GM23248 (cell line): ENCODE measurements at regions not wholly inside any gene's neighbourhood (a gene's known extent, or its start where the extent isn't known, plus 50 kb on each side); places are given as distances from the start of the nearest gene placed in this dataset.

Source experiments
- DNase-seq: peaks from one replicate; pipeline ENCODE4 v3.0.0-alpha.2; 2015
- H2AFZ ChIP-seq: fragments of 200-600 bp; sonication (generic); 2 replicates; pipeline ENCODE4 v1.6.1; 2016; ENCODE audit warnings: antibody characterized with exemption
- H3F3A ChIP-seq: fragments of 200-600 bp; sonication (generic); 2 replicates; pipeline ENCODE4 v1.6.1; 2016; ENCODE audit warnings: mild to moderate bottlenecking, antibody characterized with exemption, mixed run types; ENCODE audit not compliant: insufficient read depth
- H3K27ac ChIP-seq: fragments of 200-600 bp; sonication (generic); 2 replicates; pipeline ENCODE4 v1.5.1; 2016; ENCODE audit warnings: mild to moderate bottlenecking
- H3K27me3 ChIP-seq: fragments of 200-600 bp; sonication (generic); replicated peaks from 2 replicates; pipeline ENCODE4 v1.6.1; 2016; ENCODE audit warnings: mild to moderate bottlenecking; ENCODE audit not compliant: insufficient read depth
- H3K36me3 ChIP-seq: fragments of 200-600 bp; sonication (generic); 2 replicates; pipeline ENCODE4 v1.6.1; 2016; ENCODE audit warnings: low read depth, mild to moderate bottlenecking
- H3K4me1 ChIP-seq: fragments of 200-600 bp; sonication (generic); 2 replicates; pipeline ENCODE4 v1.6.1; 2016; ENCODE audit warnings: mild to moderate bottlenecking; ENCODE audit not compliant: insufficient read depth
- H3K4me2 ChIP-seq: fragments of 200-600 bp; sonication (generic); one replicate; pipeline ENCODE4 v1.6.1; 2016; ENCODE audit warnings: mild to moderate bottlenecking; ENCODE audit not compliant: unreplicated experiment
- H3K4me3 ChIP-seq: fragments of 200-600 bp; sonication (generic); 2 replicates; pipeline ENCODE4 v1.5.1; 2016; ENCODE audit warnings: mild to moderate bottlenecking
- H3K79me2 ChIP-seq: fragments of 200-600 bp; sonication (generic); 2 replicates; pipeline ENCODE4 v1.6.1; 2016; ENCODE audit warnings: mild to moderate bottlenecking; ENCODE audit not compliant: insufficient read depth
- H3K9ac ChIP-seq: fragments of 200-600 bp; sonication (generic); 2 replicates; pipeline ENCODE4 v1.6.1; 2016; ENCODE audit warnings: mild to moderate bottlenecking
- H3K9me2 ChIP-seq: fragments of 200-600 bp; sonication (generic); 2 replicates; pipeline ENCODE4 v1.6.1; 2016; ENCODE audit warnings: mixed run types, mild to moderate bottlenecking, moderate library complexity; ENCODE audit not compliant: insufficient read depth
- H3K9me3 ChIP-seq: fragments of 200-600 bp; sonication (generic); one replicate; pipeline ENCODE4 v1.6.1; 2017; ENCODE audit warnings: low read depth
- H4K20me1 ChIP-seq: fragments of 200-600 bp; sonication (generic); 2 replicates; pipeline ENCODE4 v1.6.0; 2016; ENCODE audit not compliant: insufficient read depth
- EZH2 ChIP-seq: fragments of 200-600 bp; sonication (generic); IDR thresholded peaks from 2 replicates; pipeline ENCODE4 v1.6.1; 2018; ENCODE audit warnings: antibody characterized with exemption, mild to moderate bottlenecking; ENCODE audit not compliant: insufficient read depth, poor library complexity, severe bottlenecking
- EZH2phosphoT487 ChIP-seq: fragments of 200-600 bp; sonication (generic); IDR thresholded peaks from 2 replicates; pipeline ENCODE4 v1.6.1; 2018; ENCODE audit warnings: antibody characterized with exemption, moderate library complexity, mild to moderate bottlenecking, low read depth; ENCODE audit not compliant: insufficient read depth
- WGBS, 2 experiments: methylation state at CpG; one replicate each; pipeline ENCODE4 v1.1.6; 2015 to 2017; ENCODE audit warnings: low lambda C conversion rate in 2 of 2, low coverage in 1 of 2; ENCODE audit errors: missing lambda C conversion rate in 2 of 2; 5-methylcytosine and 5-hydroxymethylcytosine counted together
- in situ Hi-C: fragments of 300-500 bp; cut with MboI; formaldehyde crosslinking; loops from 2 replicates; pipeline ENCODE4 v1.15.0; 2020

GRCh38 chr9:89740722-89741121 lies 135.9 kb downstream of the GADD45G start:
- 51 to 52% methylated on average over 8 of the region's 8 CpGs for WGBS, 2 experiments
- Histone ChIP-seq H3K36me3 (no peaks in the 10 kb centered on the region), H3K4me1 (no peaks in the 10 kb centered on the region), H3K9me3 (no peaks in the 10 kb centered on the region), H3K9me2 (no peaks in the 10 kb centered on the region), H3K27ac (no peak overlapping the region), H3K27me3 (no peaks in the 10 kb centered on the region), H3K4me3 (no peak overlapping the region), H4K20me1 (no peaks in the 10 kb centered on the region), H3K79me2 (no peaks in the 10 kb centered on the region), H3K4me2 (no peak overlapping the region), H2AFZ (no peak overlapping the region), H3F3A (no peaks in the 10 kb centered on the region), H3K9ac (no peak overlapping the region)
- no peak for TF ChIP-seq EZH2phosphoT487
- no peak for TF ChIP-seq EZH2
- no peak for DNase-seq
- in situ Hi-C loops = no loop called here

DNA sequence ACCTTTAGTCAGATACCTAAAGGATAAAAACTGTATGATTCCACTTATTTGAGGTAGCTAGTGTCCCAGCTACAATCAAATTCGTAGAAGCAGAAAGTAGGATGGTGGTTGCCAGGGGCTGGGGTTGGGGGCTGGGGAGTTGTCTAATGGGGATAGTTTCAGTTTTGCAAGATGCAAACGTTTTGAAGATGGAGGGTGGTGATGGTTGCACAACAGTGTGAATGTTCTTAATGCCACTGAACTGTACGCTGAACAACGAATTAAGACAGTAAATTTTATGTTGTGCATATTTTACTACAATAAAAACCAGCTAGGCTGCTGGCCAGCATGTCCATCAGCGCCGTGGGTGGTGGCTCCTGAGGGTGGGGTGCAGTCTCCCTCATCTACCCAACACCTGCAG lies 137.8 kb downstream of the GADD45G start:
- H3K27me3 ChIP-seq = no peaks in the 10 kb centered on the region
- H3K79me2 ChIP-seq = no peaks in the 10 kb centered on the region
- DNase-seq = no peak
- H3K4me3 ChIP-seq = no peak overlapping the region
- H3F3A ChIP-seq = no peaks in the 10 kb centered on the region
- TF ChIP-seq EZH2phosphoT487 = no peak
- TF ChIP-seq EZH2 = no peak
- no peak overlapping the region for H2AFZ ChIP-seq
- no peak overlapping the region for H3K4me2 ChIP-seq
- H3K4me1 ChIP-seq = no peaks in the 10 kb centered on the region
- H4K20me1 ChIP-seq = no peaks in the 10 kb centered on the region
- in situ Hi-C loops = no loop called here
- H3K9me2 ChIP-seq = no peaks in the 10 kb centered on the region
- no peak overlapping the region for H3K9ac ChIP-seq
- H3K27ac ChIP-seq = no peak overlapping the region
- H3K9me3 ChIP-seq = no peaks in the 10 kb centered on the region
- H3K36me3 ChIP-seq = no peaks in the 10 kb centered on the region
- WGBS, 2 experiments = 35 to 48% methylated on average over 6 of the region's 6 CpGs

GRCh38 chr9:89743216-89743572 lies 138.4 kb downstream of the GADD45G start:
- Histone ChIP-seq H3K4me1 (no peaks in the 10 kb centered on the region), H3K9me2 (no peaks in the 10 kb centered on the region), H2AFZ (no peak overlapping the region), H3K79me2 (no peaks in the 10 kb centered on the region), H3K4me2 (no peak overlapping the region), H3K4me3 (no peak overlapping the region), H3F3A (no peaks in the 10 kb centered on the region), H3K27me3 (no peaks in the 10 kb centered on the region), H3K36me3 (no peaks in the 10 kb centered on the region), H3K9me3 (no peaks in the 10 kb centered on the region), H3K27ac (no peak overlapping the region), H3K9ac (no peak overlapping the region), H4K20me1 (no peaks in the 10 kb centered on the region)
- DNase-seq = no peak
- no peak for TF ChIP-seq EZH2
- TF ChIP-seq EZH2phosphoT487 = no peak
- WGBS, 2 experiments = 60 to 61% methylated on average over 5 of the region's 5 CpGs
- in situ Hi-C loops = no loop called here

GRCh38 chr9:89743573-89744254 lies 138.9 kb downstream of the GADD45G start:
- Histone ChIP-seq H3K36me3 (no peaks in the 10 kb centered on the region), H4K20me1 (no peaks in the 10 kb centered on the region), H3K4me2 (no peak overlapping the region), H3K9ac (no peak overlapping the region), H3K9me3 (no peaks in the 10 kb centered on the region), H3K9me2 (no peaks in the 10 kb centered on the region), H3K4me3 (no peak overlapping the region), H3F3A (no peaks in the 10 kb centered on the region), H3K27me3 (no peaks in the 10 kb centered on the region), H3K27ac (no peak overlapping the region), H2AFZ (no peak overlapping the region), H3K4me1 (no peaks in the 10 kb centered on the region), H3K79me2 (no peaks in the 10 kb centered on the region)
- in situ Hi-C loops = no loop called here
- TF ChIP-seq EZH2 = no peak
- TF ChIP-seq EZH2phosphoT487 = no peak
- no peak for DNase-seq
- 32% methylated on average over 8 of the region's 8 CpGs for WGBS, 2 experiments

DNA sequence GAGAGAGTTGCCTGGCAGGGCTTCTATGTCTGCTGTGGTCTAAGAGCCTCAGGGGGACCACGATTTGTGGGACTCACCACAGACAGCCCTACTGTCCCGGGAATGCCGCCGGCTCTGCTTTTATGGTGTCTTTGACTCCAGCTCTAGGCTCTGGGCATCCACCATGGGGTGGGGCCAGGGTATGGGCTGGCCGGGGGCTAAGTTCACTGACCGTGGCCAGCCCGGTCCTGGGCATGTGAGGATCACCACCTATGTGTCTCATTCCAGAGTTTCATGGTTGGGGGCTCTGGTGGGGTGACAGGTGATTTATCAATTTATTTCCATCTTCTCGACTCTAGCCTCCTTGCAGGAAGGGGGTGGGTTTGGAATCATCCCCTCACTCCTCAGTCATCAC lies 139.4 kb downstream of the GADD45G start:
- no peaks in the 10 kb centered on the region for H3K9me3 ChIP-seq
- no peak overlapping the region for H3K27ac ChIP-seq
- no peaks in the 10 kb centered on the region for H3F3A ChIP-seq
- no peak overlapping the region for H3K4me2 ChIP-seq
- no peak for DNase-seq
- H3K27me3 ChIP-seq = no peaks in the 10 kb centered on the region
- H3K4me3 ChIP-seq = no peak overlapping the region
- no peaks in the 10 kb centered on the region for H3K79me2 ChIP-seq
- no peaks in the 10 kb centered on the region for H3K9me2 ChIP-seq
- TF ChIP-seq EZH2phosphoT487 = no peak
- TF ChIP-seq EZH2 = no peak
- WGBS, 2 experiments = 47 to 54% methylated on average over 8 of the region's 8 CpGs
- no peaks in the 10 kb centered on the region for H3K36me3 ChIP-seq
- in situ Hi-C loops = no loop called here
- no peak overlapping the region for H2AFZ ChIP-seq
- H3K9ac ChIP-seq = no peak overlapping the region
- no peaks in the 10 kb centered on the region for H4K20me1 ChIP-seq
- H3K4me1 ChIP-seq = no peaks in the 10 kb centered on the region
